ENCODE measurements at regions not wholly inside any gene's neighbourhood (a gene's known extent, or its start where the extent isn't known, plus 50 kb on each side); places are given as distances from the start of the nearest gene placed in this dataset.

GRCh38 chr13:62678039-62678438, 1262.4 kb upstream of the PCDH20 start:
- no peak for DNase-seq (ENCODE audit: low read depth in 2 of 2)

DNA sequence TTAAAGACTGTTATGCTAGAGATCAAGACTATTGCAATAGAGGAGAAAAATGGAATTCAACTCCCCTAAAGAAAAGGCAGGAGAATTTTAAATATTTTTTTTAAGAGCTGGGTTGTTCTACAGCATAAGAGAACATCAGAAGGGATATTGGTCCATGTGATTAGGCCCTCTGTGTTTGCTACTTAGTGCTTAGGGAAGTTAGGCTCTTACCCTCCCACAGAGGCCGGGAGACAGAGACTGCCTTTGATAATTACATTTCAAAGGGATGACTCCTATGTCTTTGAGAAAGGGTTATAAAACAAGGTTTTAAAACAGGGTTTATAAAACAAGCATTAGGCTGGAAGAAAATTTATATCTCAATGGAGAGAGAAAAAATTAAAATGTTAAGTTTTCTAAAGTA, 1248.1 kb upstream of the PCDH20 start:
- no peak for DNase-seq (ENCODE audit: low read depth in 2 of 2)

GRCh38 chr13:62659365-62659764, 1243.7 kb upstream of the PCDH20 start:
- DNase-seq (ENCODE audit: low read depth in 2 of 2): no peak

GRCh38 chr13:62653371-62653770, 1237.7 kb upstream of the PCDH20 start:
- no peak for DNase-seq (ENCODE audit: low read depth in 2 of 2)

DNA sequence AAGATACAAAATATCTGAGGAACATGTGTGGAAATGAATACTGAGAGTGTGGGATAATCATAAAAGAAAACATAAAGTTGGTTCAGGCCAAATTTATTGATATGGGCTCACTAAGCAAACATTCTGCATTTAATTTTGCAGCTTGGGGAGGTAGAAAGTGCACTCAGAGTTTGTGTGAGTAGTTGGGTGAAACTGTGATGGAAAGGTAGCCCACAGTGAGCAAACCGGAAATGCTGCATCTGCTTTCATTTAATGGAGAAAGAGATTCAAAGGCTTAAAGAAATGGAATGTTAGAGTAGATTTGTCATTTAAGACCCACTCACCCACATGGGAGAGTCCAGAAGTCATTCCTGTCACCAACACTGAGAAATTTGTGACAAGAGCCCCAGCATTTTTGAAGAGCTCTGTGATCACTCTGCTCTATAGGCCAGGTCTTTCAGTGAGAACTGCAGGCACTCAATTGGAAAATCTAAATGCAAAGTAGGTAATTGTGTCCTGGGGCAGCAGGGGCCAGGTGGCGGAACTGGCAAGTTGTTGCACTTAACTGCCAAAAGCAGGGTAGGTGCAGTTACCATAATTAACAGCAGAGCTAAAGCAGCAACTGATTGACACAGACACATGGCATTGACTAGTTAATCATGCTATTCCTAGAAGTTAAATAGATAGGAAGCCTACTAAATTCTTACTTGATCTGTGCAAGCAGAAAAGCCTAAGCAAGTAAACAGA, 1228.3 kb upstream of the PCDH20 start:
- no peak for DNase-seq (ENCODE audit: low read depth in 2 of 2)

- no peak for DNase-seq (ENCODE audit: low read depth in 2 of 2)
Observed at GRCh38 chr13:62643007-62643483, 1227.4 kb upstream of the PCDH20 start.

DNA sequence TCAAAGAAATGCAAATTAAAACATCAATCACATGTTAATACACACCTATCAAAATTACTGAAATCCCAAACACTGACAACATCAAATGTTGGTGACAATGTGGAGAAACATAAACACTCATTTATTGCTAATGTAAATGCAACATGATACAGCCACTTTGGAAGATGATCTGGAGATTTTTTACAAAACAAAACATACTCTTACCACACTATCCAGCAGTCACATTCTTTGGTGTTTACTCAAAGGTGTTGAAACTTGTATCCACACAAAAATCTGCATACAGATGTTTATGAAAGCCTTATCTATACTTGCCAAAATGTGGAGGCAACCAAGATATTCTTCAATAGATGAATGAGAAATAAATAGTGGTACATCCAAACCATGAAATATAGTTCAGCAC, 1219.5 kb upstream of the PCDH20 start:
- no peak for DNase-seq (ENCODE audit: low read depth in 2 of 2)

DNA sequence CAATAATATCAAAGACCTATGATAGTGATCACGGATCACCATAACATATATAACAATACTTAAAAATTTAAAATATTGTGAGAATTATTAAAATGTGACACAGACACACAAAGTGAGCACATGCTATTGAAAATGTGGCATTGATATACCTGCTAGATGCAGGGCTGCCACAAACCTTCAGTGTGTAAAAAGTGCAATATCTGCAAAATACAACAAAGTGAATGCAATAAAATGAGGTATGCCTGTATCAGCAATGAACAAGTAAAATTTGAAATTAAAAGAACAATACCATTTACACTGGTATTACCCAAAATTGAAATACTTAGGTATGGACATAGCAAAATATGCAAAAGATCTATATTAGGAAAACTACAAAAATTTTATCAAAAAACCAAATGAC, 1217.8 kb upstream of the PCDH20 start:
- DNase-seq (ENCODE audit: low read depth in 2 of 2): no peak

GRCh38 chr13:62631619-62632018, 1216.0 kb upstream of the PCDH20 start:
- no peak for DNase-seq (ENCODE audit: low read depth in 2 of 2)

DNA sequence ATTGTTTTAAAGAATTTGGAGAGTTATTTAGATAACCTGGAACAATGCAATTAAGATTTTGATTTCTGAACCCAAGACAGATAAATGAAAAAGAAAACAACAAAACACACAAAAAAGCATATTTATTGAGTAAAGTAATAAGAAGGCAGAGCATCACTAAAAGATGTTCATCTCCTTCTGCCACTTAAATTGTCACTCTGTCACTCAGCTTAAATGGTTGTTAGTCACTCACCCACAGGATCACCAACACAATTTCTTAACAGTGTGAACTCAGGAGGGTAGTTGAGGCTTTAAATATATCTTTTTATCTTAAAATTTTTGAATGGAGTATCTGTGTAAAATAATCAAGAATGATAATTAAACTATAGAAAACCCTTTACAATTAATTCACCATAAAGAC, 1215.5 kb upstream of the PCDH20 start:
- DNase-seq (ENCODE audit: low read depth in 2 of 2): no peak

DNA sequence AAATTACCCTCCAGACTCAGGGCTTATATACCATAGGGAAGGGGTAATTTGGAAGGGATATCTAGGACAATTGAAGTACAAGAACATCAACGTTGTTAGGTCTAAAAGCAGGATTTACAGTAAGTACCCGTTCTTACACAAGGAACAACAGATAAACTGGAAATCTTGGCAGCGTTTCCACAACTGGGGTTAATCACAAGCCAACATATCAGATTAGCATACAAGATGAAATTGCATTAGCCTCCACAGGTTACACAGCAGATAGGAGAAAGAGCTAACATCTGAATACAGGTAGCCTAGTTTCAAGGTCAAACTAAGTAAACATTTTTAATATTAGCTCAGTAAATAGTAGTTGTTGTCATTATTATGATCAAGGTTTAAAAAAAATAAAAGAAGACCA, 1214.0 kb upstream of the PCDH20 start:
- no peak for DNase-seq (ENCODE audit: low read depth in 2 of 2)

DNA sequence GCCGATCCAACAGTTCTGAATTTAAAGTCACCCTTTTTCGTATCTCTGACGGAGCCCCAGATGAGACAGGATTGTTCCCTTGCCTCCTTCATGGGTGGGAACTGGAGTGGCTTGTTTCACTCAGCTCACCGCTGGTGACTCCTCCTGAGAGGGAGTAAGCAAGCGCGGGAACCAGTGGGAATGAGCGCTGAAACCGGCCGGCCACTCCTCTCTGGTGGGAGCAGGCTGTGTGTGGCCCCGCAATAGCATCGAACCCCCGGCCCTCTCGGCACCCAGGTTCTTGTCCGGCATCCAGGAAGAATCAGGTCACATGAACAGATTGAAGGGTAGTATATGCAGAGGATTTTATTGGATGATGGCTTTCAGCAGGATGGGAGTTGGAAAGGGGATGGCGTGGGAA, 1211.6 kb upstream of the PCDH20 start:
- DNase-seq (ENCODE audit: low read depth in 2 of 2): no peak

DNA sequence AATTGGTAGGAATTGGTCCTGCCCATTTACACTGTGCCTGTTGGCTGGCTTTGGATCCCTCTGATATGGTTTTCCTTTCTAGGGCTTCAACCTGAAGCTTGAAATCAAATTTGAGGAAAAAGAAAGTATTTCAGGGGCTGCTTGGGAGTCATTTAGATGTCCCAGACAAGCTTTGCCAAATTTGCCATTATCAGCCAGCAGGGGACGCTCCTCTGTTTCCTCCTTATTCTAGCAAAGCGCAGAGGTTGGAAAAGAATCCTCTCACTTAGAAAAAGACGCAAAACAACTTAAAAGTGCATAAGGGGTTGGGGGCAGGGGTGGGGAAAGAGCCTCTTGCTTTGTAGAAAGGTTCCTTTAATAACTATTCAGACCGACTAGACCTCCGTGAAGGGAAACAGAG, 1211.1 kb upstream of the PCDH20 start:
- DNase-seq (ENCODE audit: low read depth in 2 of 2): no peak

DNA sequence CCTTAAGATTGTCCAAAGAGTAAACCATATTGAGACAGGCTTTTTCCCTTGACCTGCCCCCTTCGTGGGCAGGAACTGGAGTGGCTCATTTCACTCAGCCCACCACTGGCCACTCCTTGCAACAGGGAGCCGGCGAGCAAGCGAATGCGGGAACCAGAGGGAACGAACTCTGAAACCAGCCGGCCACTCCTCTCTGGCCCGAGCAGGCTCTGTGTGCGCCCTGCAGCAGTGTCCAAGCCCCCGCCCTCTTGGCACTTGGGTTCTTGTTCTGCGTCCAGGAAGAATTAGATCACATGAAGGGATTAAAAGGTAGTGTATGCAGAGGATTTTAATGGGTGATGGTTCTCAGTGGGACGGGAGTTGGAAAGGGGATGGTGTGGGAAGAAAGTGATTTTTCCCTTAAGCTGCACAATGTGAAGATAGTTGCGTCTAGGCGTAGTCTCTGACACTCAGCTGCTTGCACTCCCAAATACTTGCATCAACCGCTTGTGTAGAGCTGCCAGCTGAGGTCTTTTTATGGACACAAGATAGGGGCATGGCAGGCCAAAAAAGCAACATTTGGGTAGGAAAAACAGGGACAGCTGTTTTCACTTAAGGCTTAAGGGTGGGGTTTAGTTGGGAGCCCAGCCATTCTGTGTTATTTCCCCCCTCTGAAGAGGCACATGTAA, 1209.7 kb upstream of the PCDH20 start:
- DNase-seq (ENCODE audit: low read depth in 2 of 2): no peak

GRCh38 chr13:62613819-62614218, 1198.2 kb upstream of the PCDH20 start:
- no peak for DNase-seq (ENCODE audit: low read depth in 2 of 2)

- no peak for DNase-seq (ENCODE audit: low read depth in 2 of 2)
Observed at GRCh38 chr13:62611343-62611742, 1195.7 kb upstream of the PCDH20 start.

- DNase-seq (ENCODE audit: low read depth in 2 of 2): no peak
Observed at GRCh38 chr13:62598708-62599107, 1183.1 kb upstream of the PCDH20 start.

- DNase-seq (ENCODE audit: low read depth in 2 of 2): no peak
Observed at GRCh38 chr13:62595976-62596375, 1180.3 kb upstream of the PCDH20 start.

DNA sequence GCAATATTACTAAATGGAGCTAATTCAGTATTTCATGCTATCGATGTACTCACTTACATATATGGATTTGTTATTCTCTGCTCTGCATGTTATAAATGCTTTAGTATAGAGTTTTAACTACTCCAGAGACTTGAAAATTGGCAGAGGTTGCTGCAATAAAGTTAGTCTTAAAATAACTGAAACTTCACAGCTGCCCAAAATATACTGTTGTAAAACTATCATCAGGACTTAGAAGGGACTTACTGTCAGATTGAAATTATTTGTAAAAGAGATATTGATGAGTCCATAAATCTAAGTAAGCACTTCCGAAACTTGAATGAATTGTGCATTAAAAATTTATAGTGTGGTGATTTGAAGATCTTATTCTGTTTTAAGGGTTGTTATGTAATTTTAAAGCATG, 1178.2 kb upstream of the PCDH20 start:
- no peak for DNase-seq (ENCODE audit: low read depth in 2 of 2)

GRCh38 chr13:62583466-62583865, 1167.8 kb upstream of the PCDH20 start:
- DNase-seq (ENCODE audit: low read depth in 2 of 2): no peak

GRCh38 chr13:62578402-62578801, 1162.8 kb upstream of the PCDH20 start:
- DNase-seq (ENCODE audit: low read depth in 2 of 2): no peak

DNA sequence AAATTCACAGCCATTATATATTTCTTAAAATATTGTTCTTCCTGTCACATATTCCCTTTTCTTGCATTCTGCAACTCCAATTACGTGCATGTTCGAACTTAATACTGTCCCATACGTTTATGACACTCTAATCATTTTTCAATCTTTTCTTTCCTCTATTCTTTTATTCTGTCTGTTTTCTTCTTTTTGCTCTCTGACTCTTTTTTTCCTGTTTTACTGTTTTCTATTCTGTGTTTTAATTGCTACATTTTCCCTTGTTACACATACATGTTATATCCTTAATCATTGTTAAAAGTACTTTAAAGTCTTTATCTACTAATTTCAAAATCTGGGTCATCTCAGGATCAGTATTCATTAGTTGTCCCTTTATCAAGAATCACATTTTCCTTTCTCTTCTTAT, 1149.1 kb upstream of the PCDH20 start:
- no peak for DNase-seq (ENCODE audit: low read depth in 2 of 2)

- DNase-seq (ENCODE audit: low read depth in 2 of 2): no peak
Observed at GRCh38 chr13:62563251-62563650, 1147.6 kb upstream of the PCDH20 start.

GRCh38 chr13:62556978-62557377, 1141.3 kb upstream of the PCDH20 start:
- no peak for DNase-seq (ENCODE audit: low read depth in 2 of 2)
